Keratinocyte (primary cell): ENCODE measurements at regions not wholly inside any gene's neighbourhood (a gene's known extent, or its start where the extent isn't known, plus 50 kb on each side); places are given as distances from the start of the nearest gene placed in this dataset.

Experiments used
- CTCF ChIP-seq, 3 experiments: IDR thresholded peaks in 1 of 3; conservative IDR thresholded peaks in 1 of 3; optimal IDR thresholded peaks in 1 of 3; 2 replicates in 2 of 3; 3 replicates in 1 of 3; pipeline versions ENCODE3 to v1.5.1; 2011; ENCODE audit warnings: low read length in 3 of 3, mild to moderate bottlenecking in 3 of 3, moderate library complexity in 2 of 3, control low read depth in 1 of 3, inconsistent platforms in 1 of 3; ENCODE audit not compliant: insufficient read depth in 2 of 3; ENCODE audit errors: extremely low read depth in 1 of 3
- EZH2 ChIP-seq: IDR thresholded peaks from one replicate; pipeline ENCODE4 v1.6.1; 2012; ENCODE audit warnings: inconsistent platforms, mild to moderate bottlenecking, low read length, moderate library complexity

- TF ChIP-seq CTCF (optimal IDR thresholded peaks at IDR 0.05 in 1 of 3, IDR thresholded peaks at IDR 0.05 in 1 of 3, conservative IDR thresholded peaks at IDR 0.05 in 1 of 3; ENCODE audit: extremely low read depth in 1 of 3, insufficient read depth in 2 of 3, low read length in 3 of 3): no peak
- no peak for TF ChIP-seq EZH2
Measured at GRCh38 chrX:93322110-93322509, 351.3 kb downstream of the NAP1L3 start.
